ENCODE measurements at regions not wholly inside any gene's neighbourhood (a gene's known extent, or its start where the extent isn't known, plus 50 kb on each side); places are given as distances from the start of the nearest gene placed in this dataset.

DNA sequence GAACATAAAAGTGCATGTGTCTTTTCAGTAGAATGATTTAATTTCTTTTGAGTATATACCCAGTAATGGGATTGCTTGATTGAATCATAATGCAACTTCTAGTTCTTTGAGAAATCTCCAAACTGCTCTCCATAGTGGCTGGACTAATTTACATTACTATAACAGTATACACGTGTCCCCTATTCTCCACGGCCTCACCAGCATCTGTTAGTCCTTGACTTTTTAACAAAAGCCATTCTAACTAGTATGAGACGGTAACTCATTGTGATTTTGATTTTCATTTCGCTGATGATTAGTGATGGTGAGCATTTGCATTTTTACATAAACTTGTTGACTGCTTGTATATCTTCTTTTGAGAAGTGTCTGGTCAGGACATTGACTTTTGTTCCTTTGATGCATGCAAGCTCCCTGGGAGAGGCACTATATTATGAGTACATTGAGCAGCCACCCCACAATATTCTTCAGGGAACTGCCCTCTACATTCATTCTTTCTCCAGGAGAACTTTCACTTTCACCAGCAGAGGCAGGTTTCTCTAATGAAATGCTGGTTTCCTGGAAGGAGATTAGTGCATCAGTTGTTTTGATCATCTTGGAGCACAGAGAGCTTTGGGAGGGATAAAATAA lies 51.9 kb upstream of the LPGAT1 start:
- Histone ChIP-seq H3K27me3 (ENCODE audit: control insufficient read depth in 4 of 4, insufficient read depth in 4 of 4, low read length in 3 of 4) (no peaks in the 10 kb centered on the region), H3K36me3 (ENCODE audit: control insufficient read depth in 4 of 4, insufficient read depth in 3 of 4, low read depth in 1 of 4, low read length in 3 of 4) (no peaks in the 10 kb centered on the region), H3K9ac (ENCODE audit: low read depth in 1 of 2, low read length in 2 of 2) (no peak overlapping the region), H3K4me1 (ENCODE audit: control insufficient read depth in 4 of 4, insufficient read depth in 4 of 4, low read length in 3 of 4) (peaks cover 0 to 23% (median 17%) of the 10 kb centered on the region in 4 donors), H3K9me3 (ENCODE audit: control insufficient read depth in 4 of 4, low read length in 3 of 4) (no peaks in the 10 kb centered on the region), H3K4me3 (ENCODE audit: low read depth in 1 of 3, low read length in 3 of 3) (no peak overlapping the region), H3K27ac (ENCODE audit: low read depth in 1 of 2, low read length in 2 of 2) (no peak overlapping the region)
- WGBS = 93% methylated on average over 4 of the region's 4 CpGs
- no peak for TF ChIP-seq GABPA (IDR thresholded peaks at IDR 0.05 in 1 of 2, conservative IDR thresholded peaks at IDR 0.05 in 1 of 2)
- no peak for TF ChIP-seq RXRA (IDR thresholded peaks at IDR 0.05)
- no peak for TF ChIP-seq HNF4G (IDR thresholded peaks at IDR 0.05)
- no peak for TF ChIP-seq JUND (IDR thresholded peaks at IDR 0.05)
- no peak for TF ChIP-seq EGR1 (IDR thresholded peaks at IDR 0.05; ENCODE audit: low read depth in 2 of 2)
- no peak for TF ChIP-seq FOXA2 (IDR thresholded peaks at IDR 0.05)
- DNase-seq (ENCODE audit: low spot score) = no peak

All from liver (tissue), 7 donors.